AG10803 (cell line): ENCODE measurements at regions not wholly inside any gene's neighbourhood (a gene's known extent, or its start where the extent isn't known, plus 50 kb on each side); places are given as distances from the start of the nearest gene placed in this dataset.

ENCODE experiments used
- DNase-seq: peaks from one replicate; pipeline ENCODE4 v3.0.0; 2010; ENCODE audit warnings: low read depth
- H3K4me3 ChIP-seq: 2 replicates; pipeline ENCODE4 v1.5.1; 2011; ENCODE audit warnings: mild to moderate bottlenecking, low read length, control low read depth
- TF ChIP-seq, protein P1 (sequence below): conservative IDR thresholded peaks from 2 replicates; pipeline ENCODE4 v1.5.1; 2011; ENCODE audit warnings: mild to moderate bottlenecking, low read length, control low read depth, inconsistent platforms

GRCh38 chr10:7036951-7037350 lies 373.9 kb downstream of the SFMBT2 start:
- TF ChIP-seq, protein P1, sequence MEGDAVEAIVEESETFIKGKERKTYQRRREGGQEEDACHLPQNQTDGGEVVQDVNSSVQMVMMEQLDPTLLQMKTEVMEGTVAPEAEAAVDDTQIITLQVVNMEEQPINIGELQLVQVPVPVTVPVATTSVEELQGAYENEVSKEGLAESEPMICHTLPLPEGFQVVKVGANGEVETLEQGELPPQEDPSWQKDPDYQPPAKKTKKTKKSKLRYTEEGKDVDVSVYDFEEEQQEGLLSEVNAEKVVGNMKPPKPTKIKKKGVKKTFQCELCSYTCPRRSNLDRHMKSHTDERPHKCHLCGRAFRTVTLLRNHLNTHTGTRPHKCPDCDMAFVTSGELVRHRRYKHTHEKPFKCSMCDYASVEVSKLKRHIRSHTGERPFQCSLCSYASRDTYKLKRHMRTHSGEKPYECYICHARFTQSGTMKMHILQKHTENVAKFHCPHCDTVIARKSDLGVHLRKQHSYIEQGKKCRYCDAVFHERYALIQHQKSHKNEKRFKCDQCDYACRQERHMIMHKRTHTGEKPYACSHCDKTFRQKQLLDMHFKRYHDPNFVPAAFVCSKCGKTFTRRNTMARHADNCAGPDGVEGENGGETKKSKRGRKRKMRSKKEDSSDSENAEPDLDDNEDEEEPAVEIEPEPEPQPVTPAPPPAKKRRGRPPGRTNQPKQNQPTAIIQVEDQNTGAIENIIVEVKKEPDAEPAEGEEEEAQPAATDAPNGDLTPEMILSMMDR = no peak
- DNase-seq = no peak

GRCh38 chr10:7035126-7035761 lies 375.6 kb downstream of the SFMBT2 start:
- TF ChIP-seq, protein P1 = no peak
- no peak overlapping the region for H3K4me3 ChIP-seq
- DNase-seq = no peak

More at GRCh38 chr10:7036951-7037350, 373.9 kb downstream of the SFMBT2 start:
- H3K4me3 ChIP-seq = no peak overlapping the region

- DNase-seq = no peak
- no peak overlapping the region for H3K4me3 ChIP-seq
- TF ChIP-seq, protein P1 = no peak
These were observed 377.8 kb downstream of the SFMBT2 start for GRCh38 chr10:7033031-7033430.

DNA sequence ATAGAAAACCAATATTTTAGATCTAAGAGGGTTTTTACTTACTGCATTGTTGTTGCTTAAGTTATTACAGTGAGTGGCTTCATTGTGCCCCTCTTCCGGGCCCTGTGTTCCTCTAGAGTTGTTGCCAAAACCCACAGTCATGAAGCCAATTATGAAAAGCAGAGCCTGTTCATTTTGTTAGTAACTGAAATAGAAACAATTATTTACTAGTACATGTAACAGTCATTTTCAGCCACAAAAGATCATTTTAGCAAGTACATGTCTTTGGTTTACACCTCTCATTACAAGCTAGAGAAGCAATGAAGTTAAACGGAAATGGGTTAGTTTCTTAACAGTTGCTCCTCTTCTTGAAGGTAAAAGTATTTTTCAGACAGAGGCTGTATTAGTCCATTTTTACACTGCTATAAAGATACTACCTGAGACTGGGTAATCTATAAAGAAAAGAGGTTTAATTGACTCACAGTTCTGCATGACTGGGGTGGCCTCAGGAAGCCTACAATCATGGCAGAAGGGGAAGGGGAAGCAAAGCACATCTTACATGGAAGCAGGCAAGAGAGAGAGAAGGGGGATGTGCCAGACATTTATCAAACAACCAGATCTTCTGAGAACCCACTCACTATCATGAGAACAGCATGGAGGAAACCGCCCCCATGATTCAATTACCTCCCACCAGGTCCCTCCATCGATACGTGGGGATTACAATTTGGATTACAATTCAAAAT lies 380.5 kb downstream of the SFMBT2 start:
- TF ChIP-seq, protein P1 = no peak
- DNase-seq = no peak
- no peak overlapping the region for H3K4me3 ChIP-seq

DNA sequence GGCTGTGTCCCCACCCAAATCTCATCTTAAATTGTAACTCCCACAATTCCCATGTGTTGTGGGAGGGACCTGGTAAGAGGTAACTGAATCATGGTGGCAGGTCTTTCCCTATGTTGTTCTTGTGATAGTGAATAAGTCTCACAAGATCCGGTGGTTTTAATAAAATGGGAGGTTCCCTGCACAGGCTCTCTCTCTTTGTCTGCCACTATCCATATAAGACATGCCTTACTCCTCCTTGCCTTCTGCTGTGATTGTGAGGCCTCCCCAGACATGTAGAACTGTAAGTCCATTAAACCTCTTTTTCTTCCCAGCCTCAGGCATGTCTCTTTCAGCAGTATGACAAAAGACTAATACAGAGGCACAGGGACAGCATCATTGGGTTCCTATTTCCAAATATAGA lies 381.2 kb downstream of the SFMBT2 start:
- TF ChIP-seq, protein P1 = no peak
- no peak for DNase-seq
- H3K4me3 ChIP-seq = no peak overlapping the region

DNA sequence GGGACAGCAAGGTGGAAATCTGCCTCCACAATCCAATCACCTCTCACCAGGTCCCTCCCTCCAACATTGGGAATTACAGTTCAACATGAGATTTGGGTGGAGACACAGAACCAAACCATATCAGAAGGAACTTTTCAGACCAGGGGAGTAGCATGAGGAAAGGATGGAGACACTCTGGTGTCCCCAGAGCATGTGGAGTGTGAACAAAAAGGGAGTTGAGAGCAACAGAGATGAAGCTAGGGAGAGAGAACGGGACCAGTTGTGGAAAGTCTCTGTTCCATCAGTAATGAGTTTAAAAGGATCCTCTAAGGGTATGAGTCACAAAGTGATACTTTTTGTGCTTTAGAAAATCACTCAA lies 382.0 kb downstream of the SFMBT2 start:
- no peak for DNase-seq
- H3K4me3 ChIP-seq = no peak overlapping the region
- TF ChIP-seq, protein P1 = no peak
